Immature natural killer cell (primary cell): ENCODE measurements at regions not wholly inside any gene's neighbourhood (a gene's known extent, or its start where the extent isn't known, plus 50 kb on each side); places are given as distances from the start of the nearest gene placed in this dataset.

Experiments used
- DNase-seq, 3 donors: peaks; one replicate each; pipeline ENCODE4 v3.0.0; 2022; ENCODE audit warnings: mixed read lengths in 1 of 3
- H3K27ac Mint-ChIP-seq, 6 donors: one replicate each; pipeline ENCODE4 v1.8.0; 2020; ENCODE audit warnings: mixed read lengths in 6 of 6, mild to moderate bottlenecking in 5 of 6, inconsistent platforms in 4 of 6, moderate library complexity in 3 of 6
- H3K27me3 Mint-ChIP-seq, 3 donors: one replicate each; pipeline ENCODE4 v1.8.0; 2020 to 2021; ENCODE audit warnings: low read depth in 3 of 3, mild to moderate bottlenecking in 3 of 3, mixed read lengths in 3 of 3, moderate library complexity in 3 of 3, inconsistent platforms in 1 of 3
- H3K36me3 Mint-ChIP-seq, 3 donors: one replicate each; pipeline ENCODE4 v1.8.0; 2020; ENCODE audit warnings: mixed read lengths in 3 of 3, inconsistent platforms in 2 of 3, mild to moderate bottlenecking in 2 of 3
- H3K4me1 Mint-ChIP-seq, 2 donors: one replicate each; pipeline ENCODE4 v1.8.0; 2020; ENCODE audit warnings: inconsistent platforms in 2 of 2, mild to moderate bottlenecking in 2 of 2, mixed read lengths in 2 of 2, moderate library complexity in 1 of 2
- H3K4me3 Mint-ChIP-seq, 5 donors: one replicate each; pipeline ENCODE4 v1.8.0; 2020; ENCODE audit warnings: mild to moderate bottlenecking in 5 of 5, mixed read lengths in 5 of 5, inconsistent platforms in 3 of 5, moderate library complexity in 3 of 5
- H3K9me3 Mint-ChIP-seq, 6 donors: one replicate each; pipeline ENCODE4 v1.8.0; 2020; ENCODE audit warnings: mild to moderate bottlenecking in 6 of 6, mixed read lengths in 6 of 6, inconsistent platforms in 4 of 6, moderate library complexity in 3 of 6

DNA sequence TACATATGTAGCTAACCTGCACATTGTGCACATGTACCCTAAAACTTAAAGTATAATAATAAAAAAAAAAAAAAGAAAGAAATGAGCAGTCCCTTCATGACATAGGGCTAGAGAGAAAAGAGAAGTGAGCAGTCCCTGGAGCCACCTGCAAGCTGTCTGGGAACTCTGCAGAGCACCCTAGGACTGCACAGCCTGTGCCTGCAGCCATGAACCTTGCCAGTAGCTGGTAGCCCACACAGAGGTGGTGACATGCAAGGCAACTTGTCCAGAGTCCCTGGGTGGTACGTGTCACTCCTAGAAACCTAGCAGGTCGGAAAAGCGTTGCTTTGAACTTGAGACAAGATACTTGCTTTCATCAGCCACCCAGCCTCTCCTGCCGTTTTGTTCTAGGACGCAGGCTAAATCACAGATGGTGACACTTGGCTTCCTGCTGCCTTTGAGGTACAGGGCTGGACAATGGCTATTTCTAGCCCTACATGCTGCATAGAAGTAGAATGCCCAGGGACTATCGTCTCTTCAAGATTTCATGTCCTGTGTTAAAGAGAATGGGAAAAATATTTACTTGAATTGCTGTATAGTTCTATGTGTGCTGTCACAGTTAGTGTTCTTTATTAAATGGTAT is 260.9 kb downstream of the LTN1 start:
- no peak for DNase-seq
- Mint-ChIP-seq H3K27ac (peak overlapping the region in 2 of 6 donors; percentile 14 to 66), H3K36me3 (peaks cover 0 to 3% (median 0%) of the 10 kb centered on the region in 3 donors), H3K9me3 (no peaks in the 10 kb centered on the region), H3K27me3 (no peaks in the 10 kb centered on the region), H3K4me3 (no peak overlapping the region), H3K4me1 (peaks cover 21 to 33% of the 10 kb centered on the region in 2 donors)

- Mint-ChIP-seq H3K27ac (peak overlapping the region in 1 of 6 donors; percentile 9), H3K9me3 (no peaks in the 10 kb centered on the region), H3K4me1 (peaks cover 18 to 33% of the 10 kb centered on the region in 2 donors), H3K4me3 (no peak overlapping the region), H3K27me3 (no peaks in the 10 kb centered on the region), H3K36me3 (no peaks in the 10 kb centered on the region)
- DNase-seq: no peak
Measured at GRCh38 chr21:28729887-28730286, 262.8 kb downstream of the LTN1 start.

- DNase-seq: no peak
- Mint-ChIP-seq H3K4me3 (no peak overlapping the region), H3K27ac (no peak overlapping the region), H3K36me3 (peaks cover 0 to 4% (median 0%) of the 10 kb centered on the region in 3 donors), H3K9me3 (no peaks in the 10 kb centered on the region), H3K27me3 (no peaks in the 10 kb centered on the region), H3K4me1 (peaks cover 14 to 29% of the 10 kb centered on the region in 2 donors)
Measured at GRCh38 chr21:28727809-28728208, 264.9 kb downstream of the LTN1 start.

DNA sequence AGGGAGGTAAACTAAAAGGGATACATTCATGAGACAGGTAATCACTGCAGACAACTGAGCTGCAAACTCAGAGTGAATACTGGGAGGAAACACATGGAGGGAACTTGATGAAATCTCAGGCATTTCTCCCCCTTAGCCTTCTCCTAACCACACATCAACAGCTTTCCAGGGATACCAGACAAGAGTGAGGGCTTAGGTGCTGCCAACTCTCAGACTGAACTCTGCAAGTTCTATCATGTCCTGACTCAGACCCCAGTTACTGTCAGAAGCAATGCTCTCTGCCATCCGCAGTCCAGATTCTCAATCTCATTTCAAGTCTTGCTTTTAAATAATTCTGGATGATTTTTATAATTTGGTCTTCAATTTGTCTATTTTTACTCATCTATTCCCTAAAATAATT is 267.3 kb downstream of the LTN1 start:
- peaks cover 4 to 10% (median 5%) of the 10 kb centered on the region in 3 donors for H3K36me3 Mint-ChIP-seq
- no peak for DNase-seq
- peak overlapping the region in 1 of 6 donors; percentile 3 for H3K27ac Mint-ChIP-seq
- H3K4me1 Mint-ChIP-seq: peaks cover 7 to 14% of the 10 kb centered on the region in 2 donors
- H3K9me3 Mint-ChIP-seq: no peaks in the 10 kb centered on the region
- no peaks in the 10 kb centered on the region for H3K27me3 Mint-ChIP-seq
- H3K4me3 Mint-ChIP-seq: no peak overlapping the region

DNA sequence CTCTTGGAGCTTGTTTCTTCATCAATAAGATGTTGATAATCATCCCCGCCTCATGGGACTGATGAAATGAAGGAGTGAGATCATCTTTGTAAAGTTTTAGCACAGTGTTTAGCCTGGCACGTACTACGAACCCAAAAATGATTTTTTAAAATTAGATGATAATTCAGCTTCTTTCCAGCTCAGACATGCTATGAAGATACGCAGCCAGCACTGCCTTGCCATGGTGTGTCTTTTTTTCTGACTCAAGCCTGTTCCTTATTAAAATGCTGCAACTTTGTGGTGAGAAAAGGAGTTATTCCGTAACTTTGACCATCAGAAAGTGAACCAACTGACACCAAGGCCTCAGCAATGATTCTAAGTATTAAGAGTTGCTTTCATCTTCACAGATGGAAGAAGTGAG is 269.0 kb downstream of the LTN1 start:
- no peak overlapping the region for H3K27ac Mint-ChIP-seq
- no peak for DNase-seq
- peaks cover 0 to 2% (median 0%) of the 10 kb centered on the region in 3 donors for H3K27me3 Mint-ChIP-seq
- peaks cover 10 to 19% (median 11%) of the 10 kb centered on the region in 3 donors for H3K36me3 Mint-ChIP-seq
- peaks cover 19 to 26% of the 10 kb centered on the region in 2 donors for H3K4me1 Mint-ChIP-seq
- no peak overlapping the region for H3K4me3 Mint-ChIP-seq
- no peaks in the 10 kb centered on the region for H3K9me3 Mint-ChIP-seq

DNA sequence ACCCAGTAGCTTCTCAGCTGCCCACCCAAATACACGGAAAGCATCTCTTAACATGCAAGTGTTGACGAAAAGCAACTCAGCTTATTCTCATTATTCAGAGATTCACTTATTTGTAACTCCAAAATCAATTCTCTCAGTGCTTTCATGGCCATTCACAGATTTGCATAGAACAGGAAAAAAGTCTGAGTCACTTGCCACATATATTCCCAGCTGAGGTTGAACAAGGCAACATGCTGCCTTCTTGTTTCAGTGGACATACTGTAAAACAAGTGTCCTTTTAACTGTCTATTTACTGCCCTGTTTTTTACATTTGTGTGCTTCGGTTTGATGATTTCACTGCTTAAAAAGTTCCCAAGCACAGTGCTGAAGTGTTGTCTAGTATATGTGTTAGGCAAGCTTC is 273.0 kb downstream of the LTN1 start:
- Mint-ChIP-seq H3K4me3 (no peak overlapping the region), H3K36me3 (peaks cover 11 to 33% (median 18%) of the 10 kb centered on the region in 3 donors), H3K9me3 (no peaks in the 10 kb centered on the region), H3K27ac (peak overlapping the region in 1 of 6 donors; percentile 24), H3K27me3 (peaks cover 0 to 4% (median 2%) of the 10 kb centered on the region in 3 donors), H3K4me1 (peaks cover 24 to 36% of the 10 kb centered on the region in 2 donors)
- no peak for DNase-seq

DNA sequence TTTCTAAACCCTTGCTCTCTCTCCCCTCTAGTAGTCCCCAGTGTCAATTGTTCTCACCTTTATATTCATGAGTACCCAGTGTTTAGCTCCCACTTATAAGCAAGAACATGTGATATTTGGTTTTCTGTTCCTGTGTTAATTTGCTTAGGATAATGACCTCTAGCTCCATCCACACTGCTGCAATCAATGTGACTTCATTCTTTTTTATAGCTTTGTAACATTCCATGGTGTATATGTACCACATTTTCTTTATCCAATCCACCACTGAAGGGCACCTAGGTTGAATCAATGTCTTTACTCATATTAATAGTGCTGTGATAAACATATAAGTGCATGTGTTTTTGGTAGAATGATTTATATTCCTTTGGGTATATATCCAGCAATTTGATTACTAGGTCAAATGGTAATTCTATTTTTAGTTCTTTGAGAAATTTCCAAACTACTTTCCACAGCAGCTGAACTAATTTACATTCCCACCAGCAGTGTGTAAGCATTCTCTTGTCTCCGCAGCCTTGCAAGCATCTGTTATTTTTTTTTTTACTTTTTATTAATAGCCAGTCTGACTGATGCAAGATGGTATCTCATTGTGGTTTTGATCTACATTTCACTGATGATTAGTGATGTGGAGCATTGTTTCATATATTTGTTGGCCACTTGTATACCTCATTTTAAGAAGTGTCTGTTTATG is 277.8 kb downstream of the LTN1 start:
- Mint-ChIP-seq H3K4me1 (peaks cover 25 to 29% of the 10 kb centered on the region in 2 donors), H3K27ac (peak overlapping the region in 1 of 6 donors; percentile 25), H3K27me3 (peaks cover 0 to 4% (median 2%) of the 10 kb centered on the region in 3 donors), H3K36me3 (peaks cover 6 to 23% (median 20%) of the 10 kb centered on the region in 3 donors), H3K9me3 (no peaks in the 10 kb centered on the region), H3K4me3 (no peak overlapping the region)
- DNase-seq: no peak

DNA sequence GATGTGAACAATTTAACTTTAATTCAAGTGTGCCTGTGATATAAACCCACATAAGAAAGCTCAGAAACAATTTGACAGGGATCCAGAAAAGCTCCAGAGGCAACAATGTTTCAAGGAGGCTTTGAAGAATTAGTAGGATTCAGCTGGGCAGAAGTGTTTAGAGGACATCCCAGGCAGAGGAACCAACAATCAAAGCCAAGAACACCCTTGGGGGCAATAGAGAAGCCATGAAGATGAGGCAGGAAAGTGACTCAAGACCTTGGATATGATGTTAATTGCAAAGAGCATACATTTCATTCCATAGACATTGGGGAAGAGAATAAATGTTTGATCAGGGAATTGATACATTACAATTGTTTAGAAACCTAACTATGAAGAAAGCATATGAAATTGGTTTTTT is 280.3 kb downstream of the LTN1 start:
- H3K4me1 Mint-ChIP-seq: peaks cover 14% of the 10 kb centered on the region in 2 donors
- H3K9me3 Mint-ChIP-seq: peaks cover 0 to 2% (median 0%) of the 10 kb centered on the region in 6 donors
- H3K27me3 Mint-ChIP-seq: peaks cover 0 to 4% (median 0%) of the 10 kb centered on the region in 3 donors
- peaks cover 0 to 20% (median 9%) of the 10 kb centered on the region in 3 donors for H3K36me3 Mint-ChIP-seq
- H3K27ac Mint-ChIP-seq: peak overlapping the region in 1 of 6 donors; percentile 8
- H3K4me3 Mint-ChIP-seq: no peak overlapping the region
- DNase-seq: no peak

GRCh38 chr21:28705616-28706015 is 287.1 kb downstream of the LTN1 start:
- Mint-ChIP-seq H3K27ac (peak overlapping the region in 1 of 6 donors; percentile 23), H3K4me1 (peaks cover 22 to 28% of the 10 kb centered on the region in 2 donors), H3K27me3 (no peaks in the 10 kb centered on the region), H3K9me3 (peaks cover 0 to 13% (median 3%) of the 10 kb centered on the region in 6 donors), H3K36me3 (peaks cover 16 to 31% (median 17%) of the 10 kb centered on the region in 3 donors), H3K4me3 (no peak overlapping the region)
- no peak for DNase-seq

DNA sequence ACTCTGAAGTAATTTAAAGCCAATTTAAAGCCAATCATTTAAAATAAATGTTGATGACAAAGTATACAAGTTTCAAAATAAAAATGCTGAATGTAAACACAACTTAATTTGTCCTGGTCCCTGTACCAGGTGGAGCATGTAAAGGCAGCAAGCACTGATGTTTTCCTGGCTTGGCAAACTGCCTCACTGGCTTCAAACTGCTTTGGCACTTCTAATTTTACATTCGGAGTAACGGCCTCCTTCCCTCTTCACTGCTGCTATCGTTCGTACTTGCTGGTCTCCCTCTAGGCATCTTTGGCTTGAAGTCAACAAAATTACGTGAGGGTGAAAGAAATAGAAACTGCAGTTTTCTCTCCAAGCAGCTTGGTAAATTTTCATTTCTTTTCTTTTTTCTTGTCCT is 287.9 kb downstream of the LTN1 start:
- no peak for DNase-seq
- H3K27ac Mint-ChIP-seq: no peak overlapping the region

GRCh38 chr21:28703861-28704260 is 288.8 kb downstream of the LTN1 start:
- no peak for DNase-seq
- no peak overlapping the region for H3K27ac Mint-ChIP-seq
- peaks cover 0 to 2% (median 0%) of the 10 kb centered on the region in 3 donors for H3K27me3 Mint-ChIP-seq
- H3K9me3 Mint-ChIP-seq: peaks cover 0 to 13% (median 2%) of the 10 kb centered on the region in 6 donors
- H3K36me3 Mint-ChIP-seq: peaks cover 14 to 23% (median 19%) of the 10 kb centered on the region in 3 donors
- no peak overlapping the region for H3K4me3 Mint-ChIP-seq
- peaks cover 22 to 37% of the 10 kb centered on the region in 2 donors for H3K4me1 Mint-ChIP-seq

More for the DNA sequence above, 287.9 kb downstream of the LTN1 start:
- H3K4me1 Mint-ChIP-seq: peaks cover 24 to 37% of the 10 kb centered on the region in 2 donors
- peaks cover 0 to 2% (median 0%) of the 10 kb centered on the region in 3 donors for H3K27me3 Mint-ChIP-seq
- H3K4me3 Mint-ChIP-seq: no peak overlapping the region
- H3K36me3 Mint-ChIP-seq: peaks cover 16 to 31% (median 17%) of the 10 kb centered on the region in 3 donors
- H3K9me3 Mint-ChIP-seq: peaks cover 0 to 13% (median 2%) of the 10 kb centered on the region in 6 donors

DNA sequence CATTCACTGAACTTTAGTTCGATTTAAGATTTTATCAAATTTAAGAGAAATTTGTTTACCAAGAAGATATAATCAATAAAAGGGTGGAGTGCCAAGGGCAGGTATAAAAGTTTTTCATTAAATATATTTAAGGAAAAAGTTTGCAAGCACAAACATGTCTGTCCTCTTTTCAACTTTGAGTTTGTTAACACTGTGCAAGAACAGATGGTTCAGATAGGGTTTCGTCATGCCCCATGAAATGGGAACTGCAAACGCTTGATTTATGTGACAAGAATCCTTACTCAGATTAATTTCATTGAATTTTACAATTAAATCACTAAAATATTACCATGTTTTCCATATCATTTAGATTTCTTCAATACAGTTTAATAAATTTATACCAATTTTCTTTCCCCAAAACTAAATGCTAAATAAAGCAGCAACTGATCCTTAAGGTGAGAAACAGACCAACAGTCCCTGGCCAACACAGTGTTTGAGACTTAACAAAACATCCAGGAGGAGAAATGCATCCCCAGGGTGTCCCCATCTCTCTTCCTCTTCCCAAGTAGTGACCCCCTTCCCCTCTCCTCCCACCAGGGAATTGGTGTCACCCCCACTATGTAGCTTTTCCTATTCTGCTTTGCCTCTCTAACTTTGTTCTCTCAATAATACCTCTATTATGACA is 292.9 kb downstream of the LTN1 start:
- Mint-ChIP-seq H3K9me3 (peaks cover 0 to 13% (median 5%) of the 10 kb centered on the region in 6 donors), H3K4me3 (no peak overlapping the region), H3K27ac (peak overlapping the region in 1 of 6 donors; percentile 47), H3K36me3 (peaks cover 29 to 33% (median 31%) of the 10 kb centered on the region in 3 donors), H3K4me1 (peaks cover 32 to 52% of the 10 kb centered on the region in 2 donors), H3K27me3 (peaks cover 0 to 2% (median 0%) of the 10 kb centered on the region in 3 donors)
- no peak for DNase-seq

DNA sequence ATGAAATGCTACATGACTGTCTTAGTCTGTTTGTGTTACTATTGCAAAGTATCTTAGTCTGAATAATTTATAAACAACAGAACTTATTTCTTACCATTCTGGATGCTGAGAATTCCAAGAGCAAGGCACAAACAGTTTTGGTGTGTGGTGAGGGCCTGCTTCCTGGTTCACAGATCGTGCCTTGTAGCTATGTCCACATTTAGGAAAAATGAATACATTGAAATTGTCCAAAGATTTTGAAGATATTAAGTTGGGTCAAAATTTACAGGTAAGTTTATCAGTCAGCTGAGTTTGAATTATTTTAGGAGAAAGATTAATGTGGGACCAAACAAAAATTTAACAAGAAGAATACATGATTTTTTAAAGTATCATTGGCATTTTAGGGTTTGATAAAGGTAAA is 293.5 kb downstream of the LTN1 start:
- peaks cover 32 to 55% of the 10 kb centered on the region in 2 donors for H3K4me1 Mint-ChIP-seq
- DNase-seq: no peak
- no peak overlapping the region for H3K27ac Mint-ChIP-seq
- peaks cover 0 to 13% (median 5%) of the 10 kb centered on the region in 6 donors for H3K9me3 Mint-ChIP-seq
- peaks cover 0 to 2% (median 0%) of the 10 kb centered on the region in 3 donors for H3K27me3 Mint-ChIP-seq
- H3K36me3 Mint-ChIP-seq: peaks cover 29 to 35% (median 33%) of the 10 kb centered on the region in 3 donors
- H3K4me3 Mint-ChIP-seq: no peak overlapping the region
